SK-N-SH (cell line): ENCODE measurements at regions not wholly inside any gene's neighbourhood (a gene's known extent, or its start where the extent isn't known, plus 50 kb on each side); places are given as distances from the start of the nearest gene placed in this dataset.

Experiments
- CTCF ChIA-PET: fragments of 300-600, 350-600 bp; formaldehyde crosslinking; extraction: SDS; loops from one replicate; lab custom pipeline; 2021; lab: Yijun Ruan, JAX
- POLR2A ChIA-PET: fragments of 350-600 bp; sonication (Branson Sonifier 250); formaldehyde crosslinking; extraction: SDS; loops from one replicate; lab custom pipeline; 2020; ENCODE audit warnings: antibody characterized with exemption, inconsistent platforms; lab: Yijun Ruan, JAX
- DNase-seq: peaks from one replicate; pipeline ENCODE4 v3.0.0; 2012
- H2AFZ ChIP-seq: fragments of 200-600 bp; sonication (generic); 2 replicates; pipeline ENCODE4 v1.8.1; 2016; ENCODE audit warnings: antibody characterized with exemption, mild to moderate bottlenecking, low read depth
- H3F3A ChIP-seq: fragments of 200-600 bp; sonication (generic); replicated peaks from 2 replicates; pipeline ENCODE3; 2016; ENCODE audit warnings: antibody characterized with exemption, mild to moderate bottlenecking; ENCODE audit not compliant: insufficient read depth
- H3K27ac ChIP-seq, 2 experiments: fragments of 200-500 bp in 1 of 2; fragments of 200-600 bp in 1 of 2; sonication (Bioruptor generic) in 1 of 2; sonication (generic), shearing (Covaris generic) in 1 of 2; 2 replicates each; pipeline versions ENCODE4 v1.5.1 to v1.6.1; 2014 to 2016; ENCODE audit warnings: low read depth in 2 of 2, inconsistent platforms in 1 of 2, low read length in 1 of 2, mild to moderate bottlenecking in 1 of 2, mixed read lengths in 1 of 2
- H3K27me3 ChIP-seq: fragments of 200-600 bp; sonication (generic), shearing (Covaris generic); 2 replicates; pipeline ENCODE4 v1.6.1; 2016; ENCODE audit warnings: mixed run types; ENCODE audit not compliant: insufficient read depth
- H3K36me3 ChIP-seq, 2 experiments: fragments of 200-500 bp in 1 of 2; fragments of 200-600 bp in 1 of 2; sonication (Bioruptor generic) in 1 of 2; sonication (generic) in 1 of 2; replicated peaks in 1 of 2; 2 replicates each; pipeline versions ENCODE3 to v1.5.1; 2014 to 2016; ENCODE audit warnings: low read length in 1 of 2, mild to moderate bottlenecking in 1 of 2; ENCODE audit not compliant: insufficient read depth in 2 of 2, control insufficient read depth in 1 of 2
- H3K4me1 ChIP-seq, 2 experiments: fragments of 200-500 bp in 1 of 2; fragments of 200-600 bp in 1 of 2; sonication (Bioruptor generic) in 1 of 2; sonication (generic), shearing (Covaris generic) in 1 of 2; 2 replicates each; pipeline versions ENCODE4 v1.5.1 to v1.6.1; 2014 to 2016; ENCODE audit warnings: low read depth in 1 of 2, low read length in 1 of 2, mixed run types in 1 of 2; ENCODE audit not compliant: insufficient read depth in 2 of 2, control insufficient read depth in 1 of 2
- H3K4me2 ChIP-seq: fragments of 200-600 bp; sonication (generic), shearing (Covaris generic); 2 replicates; pipeline ENCODE4 v1.6.1; 2017; ENCODE audit warnings: mixed run types
- H3K4me3 ChIP-seq, 2 experiments: fragments of 200-500 bp in 1 of 2; fragments of 200-600 bp in 1 of 2; sonication (Bioruptor generic) in 1 of 2; sonication (generic), shearing (Covaris generic) in 1 of 2; 2 replicates each; pipeline versions ENCODE4 v1.5.1 to v1.8.1; 2014 to 2016; ENCODE audit warnings: low read depth in 2 of 2, inconsistent platforms in 1 of 2, low read length in 1 of 2, mild to moderate bottlenecking in 1 of 2, mixed read lengths in 1 of 2, moderate library complexity in 1 of 2
- H3K79me2 ChIP-seq: fragments of 200-600 bp; sonication (generic); 2 replicates; pipeline ENCODE4 v1.8.1; 2017; ENCODE audit warnings: mild to moderate bottlenecking; ENCODE audit not compliant: insufficient read depth
- H3K9ac ChIP-seq: fragments of 200-600 bp; sonication (generic); 2 replicates; pipeline ENCODE4 v1.6.1; 2017; ENCODE audit warnings: mixed run types
- H3K9me2 ChIP-seq: fragments of 200-600 bp; sonication (generic); 2 replicates; pipeline ENCODE4 v1.6.1; 2017; ENCODE audit warnings: mixed run types
- H3K9me3 ChIP-seq: fragments of 200-600 bp; sonication (generic); 2 replicates; pipeline ENCODE4 v1.6.1; 2017; ENCODE audit warnings: mixed run types, mild to moderate bottlenecking, moderate library complexity
- H4K20me1 ChIP-seq: fragments of 200-600 bp; sonication (generic); 2 replicates; pipeline ENCODE4 v1.6.1; 2017; ENCODE audit warnings: mild to moderate bottlenecking, mixed run types; ENCODE audit not compliant: insufficient read depth
- CHD2 ChIP-seq: fragments of 150-350 bp; IDR thresholded peaks from 2 replicates; pipeline ENCODE4 v1.6.1; 2018; ENCODE audit warnings: low read length; ENCODE audit not compliant: partially characterized antibody
- EZH2phosphoT487 ChIP-seq: fragments of 200-600 bp; sonication (generic); IDR thresholded peaks from 2 replicates; pipeline ENCODE4 v1.6.1; 2017; ENCODE audit warnings: low read depth, mixed run types, mild to moderate bottlenecking, antibody characterized with exemption, moderate library complexity, borderline replicate concordance
- FOXJ3 ChIP-seq: sonication (generic); formaldehyde crosslinking; IDR thresholded peaks from 2 replicates; pipeline ENCODE4 v1.5.1; 2020; ENCODE audit warnings: mild to moderate bottlenecking, missing genetic modification reagents
- FOXM1 ChIP-seq: IDR thresholded peaks from 2 replicates; pipeline ENCODE4 v1.4.0; 2012; ENCODE audit warnings: low read depth, mild to moderate bottlenecking
- IRF3 ChIP-seq: fragments of 150-350 bp; IDR thresholded peaks from 2 replicates; pipeline ENCODE4 v1.6.1; 2016; ENCODE audit warnings: mild to moderate bottlenecking, low read depth, low read length
- MEF2A ChIP-seq: IDR thresholded peaks from 2 replicates; pipeline ENCODE4 v1.4.0; 2012; ENCODE audit warnings: low read depth, borderline replicate concordance
- NFIC ChIP-seq: IDR thresholded peaks from 2 replicates; pipeline ENCODE4 v1.4.0; 2012; ENCODE audit warnings: borderline replicate concordance
- PBX3 ChIP-seq: IDR thresholded peaks from 2 replicates; pipeline ENCODE4; 2012
- RCOR1 ChIP-seq: fragments of 150-350 bp; IDR thresholded peaks from 2 replicates; pipeline ENCODE4 v1.6.1; 2017; ENCODE audit warnings: antibody characterized with exemption, low read length
- RXRA ChIP-seq: IDR thresholded peaks from 2 replicates; pipeline ENCODE4 v1.4.0; 2012; ENCODE audit warnings: low read depth, mild to moderate bottlenecking, borderline replicate concordance
- SMC3 ChIP-seq: IDR thresholded peaks from 2 replicates; pipeline ENCODE4 v1.6.1; 2012; ENCODE audit warnings: low read depth, low read length, improper control_type of control experiment
- TAF1 ChIP-seq: IDR thresholded peaks from 2 replicates; pipeline ENCODE4 v1.6.1; 2012; ENCODE audit warnings: low read depth, mild to moderate bottlenecking, low read length, moderate library complexity, borderline replicate concordance
- TEAD4 ChIP-seq: IDR thresholded peaks from 2 replicates; pipeline ENCODE4 v1.4.0; 2012; ENCODE audit warnings: mild to moderate bottlenecking, borderline replicate concordance; ENCODE audit not compliant: insufficient read depth
- USF2 ChIP-seq: fragments of 150-350 bp; IDR thresholded peaks from 2 replicates; pipeline ENCODE4 v1.6.1; 2017; ENCODE audit warnings: antibody characterized with exemption, low read length, low read depth, borderline replicate concordance
- YY1 ChIP-seq: IDR thresholded peaks from 2 replicates; pipeline ENCODE4 v1.4.0; 2012; ENCODE audit warnings: low read depth, mild to moderate bottlenecking
- TF ChIP-seq, protein P1 (sequence below): fragments of 200-600 bp; sonication (generic); IDR thresholded peaks from 2 replicates; pipeline ENCODE4 v1.6.1; 2017; ENCODE audit warnings: antibody characterized with exemption, mild to moderate bottlenecking, moderate library complexity

GRCh38 chr2:77862120-77862519 is 339.9 kb upstream of the LRRTM4 start:
- POLR2A ChIA-PET, result no interaction called here

More at GRCh38 chr2:77862120-77862519, 339.9 kb upstream of the LRRTM4 start:
- Histone ChIP-seq H3K27ac (no peak overlapping the region), H3K9me2 (no peaks in the 10 kb centered on the region), H3K79me2 (no peaks in the 10 kb centered on the region), H3K9ac (no peak overlapping the region), H3F3A (no peaks in the 10 kb centered on the region), H2AFZ (no peak overlapping the region), H3K4me1 (no peaks in the 10 kb centered on the region), H3K36me3 (no peaks in the 10 kb centered on the region), H3K27me3 (no peaks in the 10 kb centered on the region), H4K20me1 (no peaks in the 10 kb centered on the region), H3K9me3 (no peaks in the 10 kb centered on the region), H3K4me3 (no peak overlapping the region), H3K4me2 (no peak overlapping the region)
- TF ChIP-seq FOXM1, result no peak
- no peak for TF ChIP-seq SMC3
- TF ChIP-seq IRF3, result no peak
- no peak for TF ChIP-seq CHD2
- TF ChIP-seq MEF2A, result no peak
- TF ChIP-seq FOXJ3 (CRISPR knock-in tag), result no peak
- TF ChIP-seq TEAD4, result no peak
- TF ChIP-seq PBX3, result no peak
- no peak for TF ChIP-seq RCOR1
- no peak for TF ChIP-seq TAF1
- TF ChIP-seq, protein P1, sequence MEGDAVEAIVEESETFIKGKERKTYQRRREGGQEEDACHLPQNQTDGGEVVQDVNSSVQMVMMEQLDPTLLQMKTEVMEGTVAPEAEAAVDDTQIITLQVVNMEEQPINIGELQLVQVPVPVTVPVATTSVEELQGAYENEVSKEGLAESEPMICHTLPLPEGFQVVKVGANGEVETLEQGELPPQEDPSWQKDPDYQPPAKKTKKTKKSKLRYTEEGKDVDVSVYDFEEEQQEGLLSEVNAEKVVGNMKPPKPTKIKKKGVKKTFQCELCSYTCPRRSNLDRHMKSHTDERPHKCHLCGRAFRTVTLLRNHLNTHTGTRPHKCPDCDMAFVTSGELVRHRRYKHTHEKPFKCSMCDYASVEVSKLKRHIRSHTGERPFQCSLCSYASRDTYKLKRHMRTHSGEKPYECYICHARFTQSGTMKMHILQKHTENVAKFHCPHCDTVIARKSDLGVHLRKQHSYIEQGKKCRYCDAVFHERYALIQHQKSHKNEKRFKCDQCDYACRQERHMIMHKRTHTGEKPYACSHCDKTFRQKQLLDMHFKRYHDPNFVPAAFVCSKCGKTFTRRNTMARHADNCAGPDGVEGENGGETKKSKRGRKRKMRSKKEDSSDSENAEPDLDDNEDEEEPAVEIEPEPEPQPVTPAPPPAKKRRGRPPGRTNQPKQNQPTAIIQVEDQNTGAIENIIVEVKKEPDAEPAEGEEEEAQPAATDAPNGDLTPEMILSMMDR, result no peak
- no peak for TF ChIP-seq USF2
- TF ChIP-seq RXRA, result no peak
- TF ChIP-seq NFIC, result no peak
- TF ChIP-seq EZH2phosphoT487, result no peak
- TF ChIP-seq YY1, result no peak
- no peak for DNase-seq
- CTCF ChIA-PET, result no interaction called here
